ENCODE measurements at regions not wholly inside any gene's neighbourhood (a gene's known extent, or its start where the extent isn't known, plus 50 kb on each side); places are given as distances from the start of the nearest gene placed in this dataset.

DNA sequence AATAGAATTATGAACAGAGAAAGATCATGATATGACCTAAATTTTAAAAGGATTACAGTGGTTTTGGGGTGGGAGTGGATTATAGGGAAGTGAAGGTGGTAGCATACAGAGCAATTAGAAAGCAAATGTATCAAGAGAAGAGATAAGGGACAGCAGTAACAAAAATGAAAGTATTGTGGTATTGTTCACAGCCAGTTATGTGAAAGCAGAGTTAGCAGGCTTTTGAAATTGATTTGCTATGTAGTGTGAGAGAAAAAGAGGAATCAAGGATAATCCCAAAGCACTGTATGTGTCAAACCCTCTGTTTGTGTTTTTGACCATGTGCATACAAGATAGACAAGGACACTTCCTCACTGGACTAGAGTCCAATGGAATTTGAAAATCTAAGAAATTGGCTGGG is 1721.4 kb downstream of the PCDH9 start:
- H3K9me3 ChIP-seq (ENCODE audit: low read depth, low read length), result no peaks in the 10 kb centered on the region
- H3K36me3 ChIP-seq (ENCODE audit: insufficient read depth, low read length), result no peaks in the 10 kb centered on the region
- H3K4me2 ChIP-seq (ENCODE audit: insufficient read depth, low read length), result no peak overlapping the region
- TF ChIP-seq, protein P1, sequence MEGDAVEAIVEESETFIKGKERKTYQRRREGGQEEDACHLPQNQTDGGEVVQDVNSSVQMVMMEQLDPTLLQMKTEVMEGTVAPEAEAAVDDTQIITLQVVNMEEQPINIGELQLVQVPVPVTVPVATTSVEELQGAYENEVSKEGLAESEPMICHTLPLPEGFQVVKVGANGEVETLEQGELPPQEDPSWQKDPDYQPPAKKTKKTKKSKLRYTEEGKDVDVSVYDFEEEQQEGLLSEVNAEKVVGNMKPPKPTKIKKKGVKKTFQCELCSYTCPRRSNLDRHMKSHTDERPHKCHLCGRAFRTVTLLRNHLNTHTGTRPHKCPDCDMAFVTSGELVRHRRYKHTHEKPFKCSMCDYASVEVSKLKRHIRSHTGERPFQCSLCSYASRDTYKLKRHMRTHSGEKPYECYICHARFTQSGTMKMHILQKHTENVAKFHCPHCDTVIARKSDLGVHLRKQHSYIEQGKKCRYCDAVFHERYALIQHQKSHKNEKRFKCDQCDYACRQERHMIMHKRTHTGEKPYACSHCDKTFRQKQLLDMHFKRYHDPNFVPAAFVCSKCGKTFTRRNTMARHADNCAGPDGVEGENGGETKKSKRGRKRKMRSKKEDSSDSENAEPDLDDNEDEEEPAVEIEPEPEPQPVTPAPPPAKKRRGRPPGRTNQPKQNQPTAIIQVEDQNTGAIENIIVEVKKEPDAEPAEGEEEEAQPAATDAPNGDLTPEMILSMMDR (IDR thresholded peaks at IDR 0.05; ENCODE audit: extremely low read depth, low read depth, low read length), result no peak
- H3K4me1 ChIP-seq (ENCODE audit: insufficient read depth, low read length), result no peaks in the 10 kb centered on the region
- no peaks in the 10 kb centered on the region for H3K79me2 ChIP-seq (ENCODE audit: insufficient read depth, low read length)
- H3K27ac ChIP-seq (ENCODE audit: low read depth, low read length), result no peak overlapping the region
- no peaks in the 10 kb centered on the region for H4K20me1 ChIP-seq (ENCODE audit: insufficient read depth, low read length)
- H3K27me3 ChIP-seq (ENCODE audit: insufficient read depth, low read length), result no peaks in the 10 kb centered on the region
- H3K4me3 ChIP-seq (ENCODE audit: insufficient read depth, low read length), result no peak overlapping the region
- no peak for DNase-seq (ENCODE audit: insufficient read length, low spot score, missing footprints)
- no peak overlapping the region for H2AFZ ChIP-seq (ENCODE audit: low read length)

DNA sequence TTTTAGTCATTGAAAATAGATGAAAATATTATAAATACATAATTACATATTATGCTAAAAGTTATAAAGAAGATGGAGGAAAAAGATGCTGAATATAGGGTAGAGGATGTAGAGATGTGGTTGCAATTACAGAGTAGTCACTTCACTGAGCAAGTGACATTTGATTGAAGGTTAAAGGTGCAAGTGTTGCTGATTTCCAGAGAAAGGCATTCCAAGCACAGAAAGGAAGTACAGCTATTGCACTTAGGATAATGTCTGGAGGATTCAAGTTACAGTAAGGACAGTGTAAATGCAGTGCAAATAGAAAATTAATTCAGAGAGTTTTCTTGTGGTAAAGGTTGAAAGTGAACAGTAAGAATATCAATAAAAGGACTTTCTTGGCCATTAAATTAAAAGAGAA is 1721.8 kb downstream of the PCDH9 start:
- Histone ChIP-seq H3K27me3 (ENCODE audit: insufficient read depth, low read length) (no peaks in the 10 kb centered on the region), H3K79me2 (ENCODE audit: insufficient read depth, low read length) (no peaks in the 10 kb centered on the region), H3K4me2 (ENCODE audit: insufficient read depth, low read length) (no peak overlapping the region), H3K4me1 (ENCODE audit: insufficient read depth, low read length) (no peaks in the 10 kb centered on the region), H3K4me3 (ENCODE audit: insufficient read depth, low read length) (no peak overlapping the region), H4K20me1 (ENCODE audit: insufficient read depth, low read length) (no peaks in the 10 kb centered on the region), H3K36me3 (ENCODE audit: insufficient read depth, low read length) (no peaks in the 10 kb centered on the region), H3K27ac (ENCODE audit: low read depth, low read length) (no peak overlapping the region), H3K9me3 (ENCODE audit: low read depth, low read length) (no peaks in the 10 kb centered on the region), H2AFZ (ENCODE audit: low read length) (no peak overlapping the region)
- no peak for DNase-seq (ENCODE audit: insufficient read length, low spot score, missing footprints)
- TF ChIP-seq, protein P1 (IDR thresholded peaks at IDR 0.05; ENCODE audit: extremely low read depth, low read depth, low read length), result no peak

DNA sequence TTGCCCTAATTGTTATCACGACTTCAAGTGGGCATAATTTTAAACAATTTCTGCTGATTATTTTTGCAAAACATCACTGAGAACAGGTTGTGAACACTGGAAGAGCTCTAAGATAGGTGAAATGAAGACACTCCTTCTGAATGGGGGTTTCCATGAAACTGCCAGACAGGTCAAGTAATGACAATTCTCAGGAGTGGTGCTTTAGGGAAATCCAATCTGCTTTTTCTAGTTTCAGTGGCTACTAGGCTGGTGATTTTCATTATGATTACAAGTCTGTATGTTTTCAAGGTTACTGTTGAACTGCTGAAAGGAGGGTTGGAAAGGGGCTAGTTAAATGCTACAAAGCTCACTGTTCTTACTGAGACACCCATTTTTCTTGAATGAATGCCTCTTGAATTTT is 1724.2 kb downstream of the PCDH9 start:
- H3K79me2 ChIP-seq (ENCODE audit: insufficient read depth, low read length), result no peaks in the 10 kb centered on the region
- TF ChIP-seq, protein P1 (IDR thresholded peaks at IDR 0.05; ENCODE audit: extremely low read depth, low read depth, low read length), result no peak
- no peaks in the 10 kb centered on the region for H3K4me1 ChIP-seq (ENCODE audit: insufficient read depth, low read length)
- no peak overlapping the region for H3K4me2 ChIP-seq (ENCODE audit: insufficient read depth, low read length)
- H3K27ac ChIP-seq (ENCODE audit: low read depth, low read length), result no peak overlapping the region
- H4K20me1 ChIP-seq (ENCODE audit: insufficient read depth, low read length), result no peaks in the 10 kb centered on the region
- H2AFZ ChIP-seq (ENCODE audit: low read length), result no peak overlapping the region
- DNase-seq (ENCODE audit: insufficient read length, low spot score, missing footprints), result no peak
- no peak overlapping the region for H3K4me3 ChIP-seq (ENCODE audit: insufficient read depth, low read length)
- H3K9me3 ChIP-seq (ENCODE audit: low read depth, low read length), result no peaks in the 10 kb centered on the region
- no peaks in the 10 kb centered on the region for H3K36me3 ChIP-seq (ENCODE audit: insufficient read depth, low read length)
- H3K27me3 ChIP-seq (ENCODE audit: insufficient read depth, low read length), result no peaks in the 10 kb centered on the region

DNA sequence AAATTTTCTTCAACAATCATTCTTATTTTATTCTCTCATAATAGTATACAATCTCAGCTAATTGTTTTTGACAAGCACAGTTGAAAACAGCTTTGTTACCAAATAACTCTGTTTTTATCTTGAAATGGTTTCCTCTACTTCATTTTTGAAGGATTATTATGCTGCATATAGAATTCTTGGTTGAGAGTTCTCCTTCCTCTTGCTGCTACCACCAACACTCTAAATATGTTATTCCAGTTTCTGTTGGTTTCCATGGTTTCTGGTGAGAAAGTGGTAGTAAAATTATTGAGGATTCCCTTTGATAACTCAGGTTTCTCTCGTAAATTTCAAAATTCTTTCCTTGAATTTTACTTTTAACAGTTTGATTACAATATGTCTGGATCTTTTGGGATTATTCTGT is 1725.9 kb downstream of the PCDH9 start:
- Histone ChIP-seq H3K4me3 (ENCODE audit: insufficient read depth, low read length) (no peak overlapping the region), H3K4me2 (ENCODE audit: insufficient read depth, low read length) (no peak overlapping the region), H3K27ac (ENCODE audit: low read depth, low read length) (no peak overlapping the region), H4K20me1 (ENCODE audit: insufficient read depth, low read length) (no peaks in the 10 kb centered on the region), H2AFZ (ENCODE audit: low read length) (no peak overlapping the region), H3K79me2 (ENCODE audit: insufficient read depth, low read length) (no peaks in the 10 kb centered on the region), H3K9me3 (ENCODE audit: low read depth, low read length) (no peaks in the 10 kb centered on the region), H3K27me3 (ENCODE audit: insufficient read depth, low read length) (no peaks in the 10 kb centered on the region), H3K36me3 (ENCODE audit: insufficient read depth, low read length) (no peaks in the 10 kb centered on the region), H3K4me1 (ENCODE audit: insufficient read depth, low read length) (no peaks in the 10 kb centered on the region)
- DNase-seq (ENCODE audit: insufficient read length, low spot score, missing footprints), result no peak
- TF ChIP-seq, protein P1 (IDR thresholded peaks at IDR 0.05; ENCODE audit: extremely low read depth, low read depth, low read length), result no peak

All from osteoblast (primary cell).